ENCODE measurements at regions not wholly inside any gene's neighbourhood (a gene's known extent, or its start where the extent isn't known, plus 50 kb on each side); places are given as distances from the start of the nearest gene placed in this dataset.

- TF ChIP-seq ZNF274 (IDR thresholded peaks at IDR 0.05; ENCODE audit: borderline replicate concordance, low read depth, low read length): no peak
- no peak for TF ChIP-seq MEIS2 (IDR thresholded peaks at IDR 0.05; ENCODE audit: partially characterized antibody)
- no peak for TF ChIP-seq MGA (IDR thresholded peaks at IDR 0.05)
These were observed 252.2 kb upstream of the FOXN3 start (continued) for GRCh38 chr14:89669193-89669592.
